GM23338 (cell line): ENCODE measurements at regions not wholly inside any gene's neighbourhood (a gene's known extent, or its start where the extent isn't known, plus 50 kb on each side); places are given as distances from the start of the nearest gene placed in this dataset.

Experiments
- CREB1 ChIP-seq: fragments of 250-450 bp; sonication (Bioruptor Pico); IDR thresholded peaks from 2 replicates; pipeline ENCODE4 v1.5.0; 2020; ENCODE audit warnings: low read depth, mild to moderate bottlenecking, moderate library complexity
- EZH2 ChIP-seq: fragments of 200-600 bp; sonication (generic); IDR thresholded peaks from one replicate; pipeline ENCODE4 v1.8.0; 2017; ENCODE audit warnings: antibody characterized with exemption, mild to moderate bottlenecking, low read depth; ENCODE audit not compliant: unreplicated experiment
- EZH2phosphoT487 ChIP-seq: fragments of 200-600 bp; sonication (generic); IDR thresholded peaks from one replicate; pipeline ENCODE4 v1.8.1; 2018; ENCODE audit warnings: antibody characterized with exemption; ENCODE audit not compliant: unreplicated experiment
- JUNB ChIP-seq: IDR thresholded peaks from one replicate; pipeline ENCODE4 v1.6.1; 2016; ENCODE audit warnings: antibody characterized with exemption; ENCODE audit not compliant: unreplicated experiment
- NANOG ChIP-seq: IDR thresholded peaks from 2 replicates; pipeline ENCODE4 v1.6.1; 2016; ENCODE audit warnings: antibody characterized with exemption, borderline replicate concordance
- POLR2AphosphoS5 ChIP-seq: IDR thresholded peaks from 2 replicates; pipeline ENCODE4 v1.6.1; 2016; ENCODE audit warnings: antibody characterized with exemption, low read depth
- STAT1 ChIP-seq: IDR thresholded peaks from one replicate; pipeline ENCODE4 v1.6.1; 2016; ENCODE audit warnings: antibody characterized with exemption; ENCODE audit not compliant: unreplicated experiment
- ZNF114 ChIP-seq: fragments of 250-450 bp; sonication (Bioruptor Pico); IDR thresholded peaks from 2 replicates; pipeline ENCODE4 v1.5.0; 2020; ENCODE audit warnings: mild to moderate bottlenecking, moderate library complexity
- ZNF331 ChIP-seq: fragments of 250-450 bp; sonication (Bioruptor Pico); IDR thresholded peaks from 2 replicates; pipeline ENCODE4 v1.5.0; 2020; ENCODE audit warnings: low read depth, mild to moderate bottlenecking, moderate library complexity
- TF ChIP-seq, protein P1 (sequence below): fragments of 250-450 bp; sonication (Bioruptor Pico); IDR thresholded peaks from 2 replicates; pipeline ENCODE4 v1.5.0; 2020; ENCODE audit warnings: mild to moderate bottlenecking, moderate library complexity
- TF ChIP-seq, protein P2 (sequence below), 2 experiments: fragments of 200-600 bp in 1 of 2; sonication (generic) in 1 of 2; conservative IDR thresholded peaks; 2 replicates each; pipeline versions ENCODE4 v1.5.1 to v1.6.1; 2016 to 2017; ENCODE audit warnings: antibody characterized with exemption in 2 of 2, low read depth in 2 of 2, mild to moderate bottlenecking in 2 of 2, moderate library complexity in 1 of 2
- TF ChIP-seq, protein P3 (sequence below): IDR thresholded peaks from 2 replicates; pipeline ENCODE4 v1.6.1; 2016; ENCODE audit warnings: antibody characterized with exemption

DNA sequence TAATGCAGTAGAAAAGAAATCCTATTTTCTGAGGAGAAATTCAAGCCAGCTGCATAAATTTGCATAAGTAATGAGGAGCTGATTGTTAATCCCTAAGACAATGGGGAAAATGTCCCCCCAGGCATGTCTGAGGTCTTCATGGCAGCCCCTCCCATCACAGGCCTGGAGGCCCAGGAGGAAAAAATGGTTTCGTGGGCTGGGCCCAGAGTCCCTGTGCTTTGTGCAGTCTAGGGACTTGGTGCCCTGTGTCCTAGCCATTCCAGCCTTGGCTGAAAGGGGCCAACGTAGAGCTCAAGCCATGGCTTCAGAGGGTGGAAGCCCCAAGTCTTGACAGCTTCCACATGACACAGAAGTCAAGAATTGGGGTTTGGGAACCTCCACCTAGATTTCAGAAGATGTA lies 357.5 kb downstream of the SPATA31D1 start (continued):
- TF ChIP-seq, protein P1, sequence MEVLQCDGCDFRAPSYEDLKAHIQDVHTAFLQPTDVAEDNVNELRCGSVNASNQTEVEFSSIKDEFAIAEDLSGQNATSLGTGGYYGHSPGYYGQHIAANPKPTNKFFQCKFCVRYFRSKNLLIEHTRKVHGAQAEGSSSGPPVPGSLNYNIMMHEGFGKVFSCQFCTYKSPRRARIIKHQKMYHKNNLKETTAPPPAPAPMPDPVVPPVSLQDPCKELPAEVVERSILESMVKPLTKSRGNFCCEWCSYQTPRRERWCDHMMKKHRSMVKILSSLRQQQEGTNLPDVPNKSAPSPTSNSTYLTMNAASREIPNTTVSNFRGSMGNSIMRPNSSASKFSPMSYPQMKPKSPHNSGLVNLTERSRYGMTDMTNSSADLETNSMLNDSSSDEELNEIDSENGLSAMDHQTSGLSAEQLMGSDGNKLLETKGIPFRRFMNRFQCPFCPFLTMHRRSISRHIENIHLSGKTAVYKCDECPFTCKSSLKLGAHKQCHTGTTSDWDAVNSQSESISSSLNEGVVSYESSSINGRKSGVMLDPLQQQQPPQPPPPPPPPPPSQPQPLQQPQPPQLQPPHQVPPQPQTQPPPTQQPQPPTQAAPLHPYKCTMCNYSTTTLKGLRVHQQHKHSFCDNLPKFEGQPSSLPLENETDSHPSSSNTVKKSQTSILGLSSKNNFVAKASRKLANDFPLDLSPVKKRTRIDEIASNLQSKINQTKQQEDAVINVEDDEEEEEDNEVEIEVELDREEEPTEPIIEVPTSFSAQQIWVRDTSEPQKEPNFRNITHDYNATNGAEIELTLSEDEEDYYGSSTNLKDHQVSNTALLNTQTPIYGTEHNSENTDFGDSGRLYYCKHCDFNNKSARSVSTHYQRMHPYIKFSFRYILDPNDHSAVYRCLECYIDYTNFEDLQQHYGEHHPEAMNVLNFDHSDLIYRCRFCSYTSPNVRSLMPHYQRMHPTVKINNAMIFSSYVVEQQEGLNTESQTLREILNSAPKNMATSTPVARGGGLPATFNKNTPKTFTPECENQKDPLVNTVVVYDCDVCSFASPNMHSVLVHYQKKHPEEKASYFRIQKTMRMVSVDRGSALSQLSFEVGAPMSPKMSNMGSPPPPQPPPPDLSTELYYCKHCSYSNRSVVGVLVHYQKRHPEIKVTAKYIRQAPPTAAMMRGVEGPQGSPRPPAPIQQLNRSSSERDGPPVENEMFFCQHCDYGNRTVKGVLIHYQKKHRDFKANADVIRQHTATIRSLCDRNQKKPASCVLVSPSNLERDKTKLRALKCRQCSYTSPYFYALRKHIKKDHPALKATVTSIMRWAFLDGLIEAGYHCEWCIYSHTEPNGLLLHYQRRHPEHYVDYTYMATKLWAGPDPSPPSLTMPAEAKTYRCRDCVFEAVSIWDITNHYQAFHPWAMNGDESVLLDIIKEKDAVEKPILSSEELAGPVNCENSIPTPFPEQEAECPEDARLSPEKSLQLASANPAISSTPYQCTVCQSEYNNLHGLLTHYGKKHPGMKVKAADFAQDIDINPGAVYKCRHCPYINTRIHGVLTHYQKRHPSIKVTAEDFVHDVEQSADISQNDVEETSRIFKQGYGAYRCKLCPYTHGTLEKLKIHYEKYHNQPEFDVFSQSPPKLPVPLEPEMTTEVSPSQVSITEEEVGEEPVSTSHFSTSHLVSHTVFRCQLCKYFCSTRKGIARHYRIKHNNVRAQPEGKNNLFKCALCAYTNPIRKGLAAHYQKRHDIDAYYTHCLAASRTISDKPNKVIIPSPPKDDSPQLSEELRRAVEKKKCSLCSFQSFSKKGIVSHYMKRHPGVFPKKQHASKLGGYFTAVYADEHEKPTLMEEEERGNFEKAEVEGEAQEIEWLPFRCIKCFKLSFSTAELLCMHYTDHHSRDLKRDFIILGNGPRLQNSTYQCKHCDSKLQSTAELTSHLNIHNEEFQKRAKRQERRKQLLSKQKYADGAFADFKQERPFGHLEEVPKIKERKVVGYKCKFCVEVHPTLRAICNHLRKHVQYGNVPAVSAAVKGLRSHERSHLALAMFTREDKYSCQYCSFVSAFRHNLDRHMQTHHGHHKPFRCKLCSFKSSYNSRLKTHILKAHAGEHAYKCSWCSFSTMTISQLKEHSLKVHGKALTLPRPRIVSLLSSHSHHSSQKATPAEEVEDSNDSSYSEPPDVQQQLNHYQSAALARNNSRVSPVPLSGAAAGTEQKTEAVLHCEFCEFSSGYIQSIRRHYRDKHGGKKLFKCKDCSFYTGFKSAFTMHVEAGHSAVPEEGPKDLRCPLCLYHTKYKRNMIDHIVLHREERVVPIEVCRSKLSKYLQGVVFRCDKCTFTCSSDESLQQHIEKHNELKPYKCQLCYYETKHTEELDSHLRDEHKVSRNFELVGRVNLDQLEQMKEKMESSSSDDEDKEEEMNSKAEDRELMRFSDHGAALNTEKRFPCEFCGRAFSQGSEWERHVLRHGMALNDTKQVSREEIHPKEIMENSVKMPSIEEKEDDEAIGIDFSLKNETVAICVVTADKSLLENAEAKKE, result no peak
- TF ChIP-seq POLR2AphosphoS5 (no peak), EZH2phosphoT487 (no peak), ZNF114 (CRISPR knock-in tag) (no peak), ZNF331 (CRISPR knock-in tag) (no peak), STAT1 (no peak), NANOG (no peak), JUNB (no peak), CREB1 (CRISPR knock-in tag) (no peak), EZH2 (no peak)
- TF ChIP-seq, protein P2, sequence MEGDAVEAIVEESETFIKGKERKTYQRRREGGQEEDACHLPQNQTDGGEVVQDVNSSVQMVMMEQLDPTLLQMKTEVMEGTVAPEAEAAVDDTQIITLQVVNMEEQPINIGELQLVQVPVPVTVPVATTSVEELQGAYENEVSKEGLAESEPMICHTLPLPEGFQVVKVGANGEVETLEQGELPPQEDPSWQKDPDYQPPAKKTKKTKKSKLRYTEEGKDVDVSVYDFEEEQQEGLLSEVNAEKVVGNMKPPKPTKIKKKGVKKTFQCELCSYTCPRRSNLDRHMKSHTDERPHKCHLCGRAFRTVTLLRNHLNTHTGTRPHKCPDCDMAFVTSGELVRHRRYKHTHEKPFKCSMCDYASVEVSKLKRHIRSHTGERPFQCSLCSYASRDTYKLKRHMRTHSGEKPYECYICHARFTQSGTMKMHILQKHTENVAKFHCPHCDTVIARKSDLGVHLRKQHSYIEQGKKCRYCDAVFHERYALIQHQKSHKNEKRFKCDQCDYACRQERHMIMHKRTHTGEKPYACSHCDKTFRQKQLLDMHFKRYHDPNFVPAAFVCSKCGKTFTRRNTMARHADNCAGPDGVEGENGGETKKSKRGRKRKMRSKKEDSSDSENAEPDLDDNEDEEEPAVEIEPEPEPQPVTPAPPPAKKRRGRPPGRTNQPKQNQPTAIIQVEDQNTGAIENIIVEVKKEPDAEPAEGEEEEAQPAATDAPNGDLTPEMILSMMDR (conservative IDR thresholded peaks at IDR 0.05; ENCODE audit: low read depth in 2 of 2), result no peak
- TF ChIP-seq, protein P3, sequence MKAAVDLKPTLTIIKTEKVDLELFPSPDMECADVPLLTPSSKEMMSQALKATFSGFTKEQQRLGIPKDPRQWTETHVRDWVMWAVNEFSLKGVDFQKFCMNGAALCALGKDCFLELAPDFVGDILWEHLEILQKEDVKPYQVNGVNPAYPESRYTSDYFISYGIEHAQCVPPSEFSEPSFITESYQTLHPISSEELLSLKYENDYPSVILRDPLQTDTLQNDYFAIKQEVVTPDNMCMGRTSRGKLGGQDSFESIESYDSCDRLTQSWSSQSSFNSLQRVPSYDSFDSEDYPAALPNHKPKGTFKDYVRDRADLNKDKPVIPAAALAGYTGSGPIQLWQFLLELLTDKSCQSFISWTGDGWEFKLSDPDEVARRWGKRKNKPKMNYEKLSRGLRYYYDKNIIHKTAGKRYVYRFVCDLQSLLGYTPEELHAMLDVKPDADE, result no peak
